Left ventricle myocardium inferior (tissue), 1 donor: ENCODE measurements at regions not wholly inside any gene's neighbourhood (a gene's known extent, or its start where the extent isn't known, plus 50 kb on each side); places are given as distances from the start of the nearest gene placed in this dataset.
"Not testable (repeated sequence)": the region's sequence is repeated elsewhere in the genome, so short reads cannot be mapped to it uniquely, and the experiment has no call there.

Experiments used
- DNase-seq: peaks from one replicate; pipeline ENCODE4 v3.0.0-alpha.2; 2020
- H3K27ac ChIP-seq: fragments of 200-600 bp; replicated peaks from 2 replicates; pipeline ENCODE4 v1.8.0; 2021
- H3K27me3 ChIP-seq: fragments of 200-600 bp; 2 replicates; pipeline ENCODE4 v1.8.0; 2021; ENCODE audit warnings: low read depth
- H3K36me3 ChIP-seq: fragments of 200-600 bp; 2 replicates; pipeline ENCODE4 v1.8.0; 2021
- H3K4me1 ChIP-seq: fragments of 200-600 bp; 2 replicates; pipeline ENCODE4 v1.8.0; 2021
- H3K4me3 ChIP-seq: fragments of 200-600 bp; 2 replicates; pipeline ENCODE4 v1.8.0; 2021; ENCODE audit warnings: mild to moderate bottlenecking, moderate library complexity
- H3K9me3 ChIP-seq: fragments of 200-600 bp; replicated peaks from 2 replicates; pipeline ENCODE4 v1.8.0; 2021
- CTCF ChIP-seq: fragments of 200-600 bp; IDR thresholded peaks from 2 replicates; pipeline ENCODE4 v1.8.0; 2021; ENCODE audit warnings: antibody characterized with exemption, mild to moderate bottlenecking, borderline replicate concordance
- intact Hi-C: fragments of 100-400 bp; cut with micrococcal nuclease; formaldehyde crosslinking; loops from one replicate; pipeline ENCODE4 v1.11.0; 2022
- donor health status: DM: no; HTN: yes; CAD: no; lungs with severe emphysema.

DNA sequence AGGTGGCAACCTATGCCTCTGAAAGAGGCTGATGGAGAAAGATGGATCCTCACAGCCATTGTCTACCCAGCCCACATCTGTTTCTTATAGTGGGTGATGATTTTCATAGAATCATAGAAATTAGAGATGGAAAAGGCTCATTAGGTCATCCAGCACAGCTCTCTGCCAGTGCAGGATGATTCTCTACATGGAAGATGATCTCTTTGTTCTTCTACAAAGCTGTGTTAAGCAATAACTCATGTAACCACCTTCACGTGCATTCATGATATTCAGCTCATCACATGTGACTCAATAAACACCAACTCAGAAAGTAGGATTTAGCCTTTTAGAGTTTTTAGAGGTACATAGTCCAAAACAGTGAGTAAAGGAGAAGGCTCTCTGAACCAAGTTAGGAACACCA lies 539.4 kb upstream of the ID2 start:
- peaks cover 21% of the 10 kb centered on the region for H3K4me1 ChIP-seq
- H3K27ac ChIP-seq: no peak overlapping the region
- TF ChIP-seq CTCF: no peak
- no peak for DNase-seq
- no peaks in the 10 kb centered on the region for H3K9me3 ChIP-seq
- no peak overlapping the region for H3K4me3 ChIP-seq
- intact Hi-C loops: no loop called here
- H3K36me3 ChIP-seq: no peaks in the 10 kb centered on the region
- H3K27me3 ChIP-seq: no peaks in the 10 kb centered on the region

- intact Hi-C loops: no loop called here
- Histone ChIP-seq H3K4me3 (no peak overlapping the region), H3K9me3 (no peaks in the 10 kb centered on the region), H3K36me3 (no peaks in the 10 kb centered on the region), H3K27me3 (no peaks in the 10 kb centered on the region), H3K4me1 (peaks cover 21% of the 10 kb centered on the region), H3K27ac (no peak overlapping the region)
- no peak for TF ChIP-seq CTCF
- no peak for DNase-seq
Observed at GRCh38 chr2:8144131-8144631, 537.7 kb upstream of the ID2 start.

GRCh38 chr2:8144785-8145184 lies 537.1 kb upstream of the ID2 start:
- intact Hi-C loops: no loop called here
- H3K9me3 ChIP-seq: no peaks in the 10 kb centered on the region
- H3K4me1 ChIP-seq: peaks cover 21% of the 10 kb centered on the region
- no peak overlapping the region for H3K27ac ChIP-seq
- no peaks in the 10 kb centered on the region for H3K27me3 ChIP-seq
- no peak overlapping the region for H3K4me3 ChIP-seq
- DNase-seq: no peak
- no peak for TF ChIP-seq CTCF
- H3K36me3 ChIP-seq: no peaks in the 10 kb centered on the region

- H3K27ac ChIP-seq, H3K36me3 ChIP-seq, H3K4me3 ChIP-seq, H3K9me3 ChIP-seq, DNase-seq, H3K27me3 ChIP-seq, intact Hi-C loops: not testable (repeated sequence)
- H3K4me1 ChIP-seq: peaks cover 21% of the 10 kb centered on the region
Observed at GRCh38 chr2:8145375-8145774, 536.5 kb upstream of the ID2 start.

DNA sequence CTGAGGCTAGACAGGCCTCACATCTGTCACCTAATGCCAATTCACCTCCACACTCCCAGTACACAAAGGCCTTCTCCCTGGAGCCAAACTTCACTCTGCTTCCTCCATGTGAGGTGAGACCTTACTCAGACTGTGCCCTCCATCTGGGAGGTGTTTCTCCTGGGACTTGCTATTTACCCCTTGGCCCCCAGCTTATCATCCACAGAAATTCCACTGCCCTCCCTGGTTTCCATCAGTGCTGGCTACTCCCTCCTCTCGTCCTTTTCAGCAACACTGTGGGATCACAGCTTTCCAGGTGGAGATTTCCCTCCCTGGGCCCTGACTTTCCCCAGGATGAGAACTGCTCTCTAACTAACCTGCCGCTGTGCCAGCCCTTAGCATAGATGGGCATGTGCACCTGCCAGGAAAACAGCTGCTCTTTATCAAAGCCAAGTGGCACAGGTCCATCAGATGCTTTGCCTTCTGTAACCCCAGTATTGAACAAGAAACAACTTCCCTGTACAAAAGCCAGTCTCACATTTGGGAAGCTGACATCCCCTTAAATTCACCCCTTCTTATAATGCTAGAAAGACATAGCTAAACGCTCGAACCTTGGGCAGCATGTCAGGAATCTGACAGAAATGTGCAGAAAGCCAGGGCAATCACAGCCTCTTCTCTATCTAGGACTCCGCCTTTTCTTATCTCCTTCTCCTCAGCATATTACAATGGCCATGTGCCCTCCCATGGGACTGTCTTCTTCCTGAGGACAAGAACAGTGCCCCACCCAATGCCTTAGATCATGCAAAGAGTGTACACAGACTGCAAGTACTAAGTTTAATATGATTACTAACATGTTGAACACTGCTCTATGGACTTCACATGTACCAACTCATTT lies 535.5 kb upstream of the ID2 start:
- H3K9me3 ChIP-seq: no peaks in the 10 kb centered on the region
- intact Hi-C loops: no loop called here
- peak overlapping the region; percentile 66 for H3K27ac ChIP-seq

More for the DNA sequence above, 535.5 kb upstream of the ID2 start:
- DNase-seq: no peak
- Histone ChIP-seq H3K4me1 (peaks cover 26% of the 10 kb centered on the region), H3K36me3 (no peaks in the 10 kb centered on the region), H3K4me3 (no peak overlapping the region), H3K27me3 (no peaks in the 10 kb centered on the region)
- TF ChIP-seq CTCF: no peak
